Naive B cell (primary cell): ENCODE measurements at regions not wholly inside any gene's neighbourhood (a gene's known extent, or its start where the extent isn't known, plus 50 kb on each side); places are given as distances from the start of the nearest gene placed in this dataset.
A peak's percentile ranks its signal among the peaks of the same experiment; 100 is the strongest.
"Not testable (repeated sequence)": the region's sequence is repeated elsewhere in the genome, so short reads cannot be mapped to it uniquely, and the experiment has no call there.

Source experiments
- ATAC-seq, 2 donors: fragments of 150-1000 bp; cut with Tn5 transposase; 2 replicates each; pipeline ENCODE4 v1.10.0; 2021; ENCODE audit warnings: low read depth in 2 of 2, mild to moderate bottlenecking in 2 of 2, moderate library complexity in 2 of 2
- DNase-seq: peaks from one replicate; pipeline ENCODE4 v3.0.0; 2022
- H3K27ac Mint-ChIP-seq, 6 donors: one replicate each; pipeline ENCODE4 v1.8.0; 2020 to 2022; ENCODE audit warnings: mild to moderate bottlenecking in 6 of 6, mixed read lengths in 6 of 6, moderate library complexity in 5 of 6, inconsistent platforms in 2 of 6
- H3K27me3 Mint-ChIP-seq, 3 donors: one replicate each; pipeline ENCODE4 v1.8.0; 2021 to 2022; ENCODE audit warnings: mixed read lengths in 3 of 3, mild to moderate bottlenecking in 1 of 3
- H3K36me3 Mint-ChIP-seq, 2 donors: one replicate each; pipeline ENCODE4 v1.8.0; 2020 to 2022; ENCODE audit warnings: mixed read lengths in 2 of 2, inconsistent platforms in 1 of 2, mild to moderate bottlenecking in 1 of 2
- H3K4me1 Mint-ChIP-seq, 3 donors: one replicate each; pipeline ENCODE4 v1.8.0; 2020 to 2022; ENCODE audit warnings: mixed read lengths in 3 of 3, inconsistent platforms in 1 of 3, mild to moderate bottlenecking in 1 of 3, moderate library complexity in 1 of 3
- H3K4me3 Mint-ChIP-seq, 8 donors: one replicate each; pipeline ENCODE4 v1.8.0; 2020 to 2022; ENCODE audit warnings: mild to moderate bottlenecking in 8 of 8, mixed read lengths in 8 of 8, moderate library complexity in 8 of 8, inconsistent platforms in 2 of 8
- H3K9me3 Mint-ChIP-seq, 7 donors: one replicate each; pipeline ENCODE4 v1.8.0; 2020 to 2022; ENCODE audit warnings: mixed read lengths in 7 of 7, mild to moderate bottlenecking in 5 of 7, inconsistent platforms in 2 of 7, moderate library complexity in 1 of 7

DNA sequence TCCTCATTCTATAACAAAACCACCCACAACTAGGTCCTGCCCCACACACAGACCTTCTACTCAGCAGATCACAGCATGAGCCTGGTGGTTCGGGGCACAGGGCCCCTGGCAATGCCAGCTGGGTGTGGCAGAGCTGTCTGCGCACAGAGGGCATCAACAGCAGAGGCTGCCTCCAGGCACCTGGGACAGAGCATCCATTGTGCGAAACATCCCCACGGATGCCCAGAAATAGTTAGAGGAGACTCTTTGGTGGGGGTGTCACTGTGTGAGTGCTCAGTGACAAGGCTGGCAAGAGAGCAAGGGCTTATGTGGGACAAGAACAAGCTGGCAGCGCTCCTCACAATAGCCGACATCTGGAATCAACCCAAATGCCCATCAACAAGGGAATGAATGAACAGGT is 487.4 kb upstream of the PROK2 start:
- no peaks in the 10 kb centered on the region for H3K27me3 Mint-ChIP-seq
- H3K9me3 Mint-ChIP-seq: peaks cover 0 to 7% (median 0%) of the 10 kb centered on the region in 7 donors
- peaks cover 0 to 3% of the 10 kb centered on the region in 2 donors for H3K36me3 Mint-ChIP-seq
- peak overlapping the region in 2 of 6 donors; percentile 41 to 68 for H3K27ac Mint-ChIP-seq
- ATAC-seq: no peak
- peak overlapping the region in 6 of 8 donors; percentile 25 to 75 (median 64) for H3K4me3 Mint-ChIP-seq
- H3K4me1 Mint-ChIP-seq: peaks cover 67 to 95% (median 81%) of the 10 kb centered on the region in 3 donors
- DNase-seq: no peak

DNA sequence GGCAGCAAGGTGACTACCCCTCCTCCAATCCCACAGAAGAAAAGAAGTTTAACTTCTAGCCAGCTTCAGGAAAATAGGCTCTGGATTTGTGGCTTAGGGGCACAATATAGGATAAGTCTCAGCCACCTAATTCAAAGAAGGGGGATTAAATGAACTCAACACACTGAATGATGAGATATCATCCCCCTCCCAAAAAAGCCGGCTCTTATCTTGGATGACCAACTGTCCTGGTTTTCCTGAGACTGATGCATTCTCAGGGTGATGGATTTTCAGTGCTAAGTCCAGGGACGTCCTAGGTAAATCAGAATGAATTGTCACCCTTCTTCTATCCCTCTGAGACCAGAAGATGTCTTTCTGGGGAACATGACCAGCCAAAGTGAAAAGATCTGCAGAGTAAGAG is 487.0 kb upstream of the PROK2 start:
- Mint-ChIP-seq H3K4me1 (peaks cover 67 to 95% (median 81%) of the 10 kb centered on the region in 3 donors), H3K36me3 (peaks cover 3% of the 10 kb centered on the region in 2 donors), H3K4me3 (peak overlapping the region in 5 of 8 donors; percentile 25 to 75 (median 65)), H3K27ac (peak overlapping the region in 1 of 6 donors; percentile 42), H3K9me3 (peaks cover 0 to 6% (median 1%) of the 10 kb centered on the region in 7 donors), H3K27me3 (no peaks in the 10 kb centered on the region)
- DNase-seq: no peak
- no peak for ATAC-seq

DNA sequence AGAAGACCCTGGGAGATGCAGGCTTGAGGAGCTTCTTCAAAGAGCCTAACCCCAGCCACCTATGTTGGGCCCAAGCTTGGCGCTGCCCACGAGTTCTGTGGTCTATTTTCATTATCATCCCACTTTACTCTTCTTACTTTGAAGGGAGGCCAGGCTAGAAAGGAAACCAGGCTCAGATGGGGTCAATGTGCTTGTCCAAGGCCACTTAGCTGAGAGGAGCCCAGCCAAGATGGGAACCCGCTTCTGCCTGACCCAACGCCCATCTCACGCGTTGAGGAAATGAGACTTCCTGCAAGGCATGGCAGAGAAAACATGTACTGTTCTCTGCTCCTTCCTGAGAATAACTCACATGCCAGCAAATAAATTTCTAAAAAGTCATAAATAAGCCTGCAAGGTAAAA is 486.3 kb upstream of the PROK2 start:
- Mint-ChIP-seq H3K36me3 (peaks cover 2 to 7% of the 10 kb centered on the region in 2 donors), H3K4me1 (peaks cover 70 to 96% (median 81%) of the 10 kb centered on the region in 3 donors), H3K9me3 (peaks cover 0 to 9% (median 3%) of the 10 kb centered on the region in 7 donors), H3K27me3 (no peaks in the 10 kb centered on the region), H3K4me3 (peak overlapping the region in 7 of 8 donors; percentile 27 to 80 (median 62)), H3K27ac (peak overlapping the region in 3 of 6 donors; percentile 8 to 62 (median 32))
- ATAC-seq: no peak
- DNase-seq: peak; percentile 20

DNA sequence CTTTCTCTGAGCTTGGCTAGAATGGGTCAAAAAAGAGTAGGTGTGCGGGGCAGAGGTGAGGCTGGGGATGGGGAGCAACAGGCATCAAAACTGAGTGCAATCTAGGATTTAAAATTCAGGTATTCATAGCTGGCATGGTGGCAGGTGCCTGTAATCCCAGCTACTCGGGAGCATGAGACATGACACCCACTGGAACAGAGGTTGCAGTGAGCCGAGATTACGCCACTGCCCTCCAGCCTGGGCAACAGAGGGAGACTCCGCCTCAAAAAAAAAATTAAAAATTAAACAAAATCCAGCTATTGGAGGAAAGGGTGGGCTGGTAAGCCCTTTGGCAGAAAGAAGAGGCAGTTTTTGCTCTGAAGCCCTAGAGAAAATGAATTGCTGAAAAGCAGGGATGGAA is 485.8 kb upstream of the PROK2 start:
- peaks cover 72 to 96% (median 80%) of the 10 kb centered on the region in 3 donors for H3K4me1 Mint-ChIP-seq

DNA sequence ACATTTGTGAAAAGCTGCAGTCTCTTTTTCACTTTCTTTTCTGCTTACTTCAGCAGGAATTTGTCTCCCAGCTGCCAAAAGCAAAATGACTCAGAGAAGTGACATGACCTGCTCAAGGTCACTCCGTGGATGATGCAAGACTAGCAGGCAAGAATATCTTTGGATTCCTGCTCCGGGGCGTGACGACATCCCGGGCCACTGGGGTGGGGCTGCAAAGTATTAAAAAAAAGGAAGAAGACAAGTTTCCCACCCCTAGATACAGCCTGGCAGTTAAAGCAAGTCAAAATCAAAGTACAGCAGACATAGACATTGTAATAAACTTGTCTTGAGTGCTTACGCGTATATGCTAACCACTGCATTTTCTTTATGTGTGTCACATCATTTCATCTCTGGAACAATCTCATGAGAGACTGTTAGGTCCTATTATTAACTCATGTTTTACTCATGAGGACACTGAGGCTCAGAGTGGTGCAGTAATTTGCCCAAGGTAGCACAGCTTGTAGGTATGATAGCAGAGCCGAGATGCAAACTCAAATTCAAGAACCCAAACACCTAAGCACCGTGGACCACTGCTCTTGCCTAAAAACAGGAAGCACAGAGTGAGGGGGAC is 485.2 kb upstream of the PROK2 start:
- peak overlapping the region in 3 of 6 donors; percentile 32 to 76 (median 68) for H3K27ac Mint-ChIP-seq
- no peak for DNase-seq
- H3K36me3 Mint-ChIP-seq: peaks cover 0 to 7% of the 10 kb centered on the region in 2 donors
- peak overlapping the region; percentile 59 to 82 (median 66) for H3K4me3 Mint-ChIP-seq
- peaks cover 0 to 9% (median 3%) of the 10 kb centered on the region in 7 donors for H3K9me3 Mint-ChIP-seq
- H3K27me3 Mint-ChIP-seq: peaks cover 0 to 8% (median 0%) of the 10 kb centered on the region in 3 donors
- no peak for ATAC-seq
- peaks cover 66 to 95% (median 75%) of the 10 kb centered on the region in 3 donors for H3K4me1 Mint-ChIP-seq

More for the DNA sequence above, 485.8 kb upstream of the PROK2 start:
- peaks cover 0 to 9% (median 3%) of the 10 kb centered on the region in 7 donors for H3K9me3 Mint-ChIP-seq
- H3K4me3 Mint-ChIP-seq: peak overlapping the region in 7 of 8 donors; percentile 53 to 80 (median 66)
- DNase-seq: no peak
- H3K36me3 Mint-ChIP-seq: peaks cover 0 to 7% of the 10 kb centered on the region in 2 donors
- no peak for ATAC-seq
- peak overlapping the region in 2 of 6 donors; percentile 32 to 54 for H3K27ac Mint-ChIP-seq
- H3K27me3 Mint-ChIP-seq: peaks cover 0 to 2% (median 0%) of the 10 kb centered on the region in 3 donors

DNA sequence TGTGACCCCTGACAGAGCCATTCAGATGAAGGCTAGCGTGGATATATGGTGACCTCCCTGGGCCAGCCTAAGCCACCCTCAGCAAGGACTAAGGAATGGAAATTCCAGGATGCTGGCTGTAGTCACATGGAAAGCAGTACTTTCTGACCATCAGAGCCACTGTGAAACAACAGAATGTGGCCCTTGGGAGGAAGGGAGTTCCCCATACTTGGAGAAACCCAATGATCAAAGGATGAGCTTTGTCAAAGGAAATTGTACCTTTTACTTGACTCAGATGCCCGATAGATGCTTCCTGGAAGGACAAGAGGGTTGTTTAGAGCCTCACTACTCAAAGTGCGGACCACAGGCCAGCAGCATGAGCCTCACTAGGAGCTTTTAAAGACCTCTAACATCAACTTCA is 484.5 kb upstream of the PROK2 start:
- ATAC-seq: no peak
- peaks cover 0 to 9% (median 3%) of the 10 kb centered on the region in 7 donors for H3K9me3 Mint-ChIP-seq
- peaks cover 0 to 9% (median 5%) of the 10 kb centered on the region in 3 donors for H3K27me3 Mint-ChIP-seq
- peaks cover 59 to 88% (median 68%) of the 10 kb centered on the region in 3 donors for H3K4me1 Mint-ChIP-seq
- H3K27ac Mint-ChIP-seq: no peak overlapping the region
- peak overlapping the region in 5 of 8 donors; percentile 62 to 71 (median 65) for H3K4me3 Mint-ChIP-seq
- DNase-seq: no peak
- peaks cover 0 to 7% of the 10 kb centered on the region in 2 donors for H3K36me3 Mint-ChIP-seq

DNA sequence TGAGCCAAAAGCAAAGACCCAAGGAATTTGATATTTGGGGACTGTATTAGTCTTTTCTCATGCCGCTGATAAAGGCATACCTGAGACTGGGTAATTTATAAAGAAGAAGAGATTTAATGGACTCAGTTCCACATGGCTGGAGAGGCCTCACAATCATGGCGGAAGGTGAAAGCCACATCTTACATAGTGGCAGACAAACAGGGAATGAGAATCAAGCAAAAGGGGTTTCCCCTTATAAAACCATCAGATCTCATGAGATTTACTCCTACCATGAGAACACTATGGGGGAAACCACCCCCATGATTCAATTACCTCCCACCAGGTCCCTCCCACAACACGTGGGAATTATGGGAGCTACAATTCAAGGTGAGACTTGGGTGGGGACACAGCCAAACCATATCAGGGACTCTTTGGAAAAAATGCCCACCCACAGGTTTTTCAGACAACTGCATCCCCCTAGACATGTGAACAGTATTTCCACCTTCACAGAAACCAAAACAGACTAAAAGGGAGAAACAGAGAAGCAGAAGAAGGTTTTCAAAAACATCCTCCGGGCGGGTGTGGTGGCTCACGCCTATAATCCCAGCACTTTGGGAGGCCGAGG is 482.1 kb upstream of the PROK2 start:
- not testable (repeated sequence) for H3K27me3 Mint-ChIP-seq, DNase-seq, H3K9me3 Mint-ChIP-seq, H3K36me3 Mint-ChIP-seq
- Mint-ChIP-seq H3K4me3 (peak overlapping the region in 7 of 8 donors; percentile 8 to 80 (median 56)), H3K27ac (peak overlapping the region in 4 of 6 donors; percentile 6 to 78 (median 44)), H3K4me1 (peaks cover 40 to 64% (median 43%) of the 10 kb centered on the region in 3 donors)
- peak; percentile 60 to 74 for ATAC-seq

DNA sequence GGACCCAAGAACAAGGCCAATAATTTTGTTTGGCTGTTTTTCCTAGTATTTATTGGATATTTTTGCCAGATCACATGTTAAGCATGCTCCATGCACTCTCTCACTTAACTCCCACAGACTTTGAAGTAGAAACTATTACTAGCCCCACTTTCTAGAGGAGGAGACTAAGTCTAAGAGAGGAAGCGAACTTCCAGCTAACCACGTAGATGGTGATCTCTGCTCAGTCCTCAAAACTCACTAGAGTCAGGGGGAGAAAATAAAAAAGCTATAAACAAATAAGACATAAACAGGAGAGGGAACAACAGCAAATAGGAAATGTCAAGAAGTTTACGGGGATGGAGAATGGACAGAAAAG is 481.0 kb upstream of the PROK2 start:
- H3K36me3 Mint-ChIP-seq: peaks cover 0 to 7% of the 10 kb centered on the region in 2 donors

DNA sequence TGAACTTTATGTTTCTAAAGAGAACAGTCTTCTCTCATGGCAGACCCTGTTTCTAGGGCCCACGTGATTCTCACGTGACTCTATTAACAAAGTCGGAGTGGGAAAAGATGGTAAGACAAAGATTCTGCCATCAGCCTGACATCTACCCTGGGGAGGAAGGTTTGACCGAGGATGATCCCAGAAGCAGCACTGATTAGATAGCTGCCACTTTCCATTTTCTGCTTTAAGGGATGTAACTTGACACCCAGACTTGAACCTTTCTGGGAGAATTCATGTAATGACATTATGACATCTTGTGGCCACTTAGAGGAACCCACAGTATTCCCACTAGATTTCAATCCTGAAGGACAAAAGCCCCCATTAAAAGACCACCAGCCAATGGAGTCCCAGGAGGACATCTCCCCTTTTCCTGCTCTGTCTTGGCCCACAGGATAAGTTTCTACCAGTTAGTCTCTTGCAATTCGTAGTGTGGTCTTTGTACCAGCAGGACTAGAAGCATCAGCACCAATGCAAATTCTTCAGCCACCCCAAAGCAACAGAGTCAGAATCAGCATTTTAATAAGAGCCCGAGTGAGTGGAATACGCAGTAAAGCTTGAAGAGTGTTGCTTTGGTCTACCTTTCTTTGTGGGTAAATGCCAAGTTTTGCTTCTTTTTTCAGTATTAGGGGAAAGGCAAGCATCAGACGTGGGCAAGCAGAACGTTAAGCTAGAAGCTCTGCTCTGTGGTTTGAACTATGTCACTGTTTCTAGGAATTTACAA is 480.5 kb upstream of the PROK2 start:
- Mint-ChIP-seq H3K9me3 (peaks cover 0 to 9% (median 3%) of the 10 kb centered on the region in 7 donors), H3K4me1 (peaks cover 37 to 54% (median 40%) of the 10 kb centered on the region in 3 donors), H3K4me3 (no peak overlapping the region), H3K36me3 (peaks cover 0 to 7% of the 10 kb centered on the region in 2 donors), H3K27ac (no peak overlapping the region), H3K27me3 (peaks cover 6 to 14% (median 9%) of the 10 kb centered on the region in 3 donors)
- DNase-seq: no peak
- no peak for ATAC-seq

More for the DNA sequence above, 481.0 kb upstream of the PROK2 start:
- Mint-ChIP-seq H3K4me3 (peak overlapping the region in 2 of 8 donors; percentile 56 to 64), H3K27ac (peak overlapping the region in 2 of 6 donors; percentile 62 to 86), H3K9me3 (peaks cover 0 to 9% (median 3%) of the 10 kb centered on the region in 7 donors), H3K27me3 (peaks cover 6 to 14% (median 9%) of the 10 kb centered on the region in 3 donors), H3K4me1 (peaks cover 40 to 56% (median 41%) of the 10 kb centered on the region in 3 donors)
- DNase-seq (no peak), ATAC-seq (no peak)

DNA sequence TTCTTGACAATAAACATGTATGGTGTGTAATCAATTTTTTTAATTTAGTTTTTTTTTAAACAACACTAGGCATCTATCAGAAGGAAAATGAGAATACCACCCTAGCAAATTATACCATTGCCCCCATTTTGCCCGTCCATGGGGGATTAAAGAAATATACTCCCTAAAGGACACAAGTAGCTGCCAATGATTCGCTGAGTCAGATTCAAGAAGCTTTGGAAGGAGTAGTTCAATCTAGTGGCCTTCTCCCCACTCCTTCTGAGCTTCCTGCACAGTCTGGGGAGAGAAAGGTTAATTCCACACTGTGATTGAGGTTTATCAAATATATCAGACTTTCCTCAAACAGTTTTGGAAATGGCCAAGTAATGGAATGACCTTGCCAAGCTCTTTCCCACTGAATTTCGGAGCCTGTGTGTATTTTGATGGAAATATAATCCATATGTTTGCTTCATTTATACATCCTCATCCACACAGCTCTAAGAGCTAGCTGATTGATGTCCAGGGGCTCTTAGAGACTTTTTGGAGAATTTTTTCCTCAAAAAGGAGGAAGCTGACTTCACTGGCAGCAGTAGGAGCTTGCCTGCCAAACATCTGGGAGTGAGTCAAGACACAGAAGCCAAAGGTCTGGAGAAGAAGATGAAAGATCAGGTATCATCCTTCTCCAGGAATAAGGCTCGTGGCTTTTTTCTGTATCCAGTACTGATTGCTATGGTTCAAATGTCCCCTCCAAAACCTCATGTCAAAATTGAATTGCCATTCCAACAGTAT is 478.5 kb upstream of the PROK2 start:
- H3K4me1 Mint-ChIP-seq: peaks cover 47 to 56% (median 50%) of the 10 kb centered on the region in 3 donors
- H3K36me3 Mint-ChIP-seq: peaks cover under 1 to 9% of the 10 kb centered on the region in 2 donors
- DNase-seq: no peak
- ATAC-seq: no peak
- H3K27ac Mint-ChIP-seq: no peak overlapping the region
- peaks cover 6 to 14% (median 9%) of the 10 kb centered on the region in 3 donors for H3K27me3 Mint-ChIP-seq
- peaks cover under 1 to 10% (median 3%) of the 10 kb centered on the region in 7 donors for H3K9me3 Mint-ChIP-seq
- no peak overlapping the region for H3K4me3 Mint-ChIP-seq

DNA sequence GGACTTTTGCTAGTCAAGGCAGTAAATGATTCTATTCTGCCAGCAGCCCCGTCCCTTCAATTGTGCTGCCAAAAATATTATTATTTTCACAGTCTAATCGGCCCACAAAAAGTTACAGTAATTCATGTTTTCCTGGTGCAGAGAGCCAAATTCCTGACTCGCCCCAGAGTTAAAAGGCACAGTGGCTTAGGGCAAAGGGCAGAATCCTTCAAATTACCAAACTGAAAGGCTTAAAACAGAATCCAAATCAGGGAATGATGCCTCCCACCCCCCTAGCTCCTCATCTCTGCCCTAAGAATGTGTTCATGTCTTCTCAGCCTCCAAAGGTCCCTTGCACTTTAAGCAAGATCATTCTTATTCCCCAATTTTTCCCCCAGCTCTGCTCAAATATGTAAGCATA is 477.8 kb upstream of the PROK2 start:
- peaks cover 3 to 12% (median 5%) of the 10 kb centered on the region in 7 donors for H3K9me3 Mint-ChIP-seq
- H3K4me3 Mint-ChIP-seq: no peak overlapping the region
- ATAC-seq (no peak), DNase-seq (no peak)
- H3K27me3 Mint-ChIP-seq: peaks cover 6 to 14% (median 9%) of the 10 kb centered on the region in 3 donors
- H3K4me1 Mint-ChIP-seq: peaks cover 46 to 57% (median 54%) of the 10 kb centered on the region in 3 donors
- H3K27ac Mint-ChIP-seq: no peak overlapping the region
- H3K36me3 Mint-ChIP-seq: peaks cover 4 to 14% of the 10 kb centered on the region in 2 donors
